Activated CD4-positive, alpha-beta T cell treated with anti-CD3 and anti-CD28 coated beads, Interleukin-2, amount 50 U/mL, for 1 hour (primary cell): ENCODE measurements at regions not wholly inside any gene's neighbourhood (a gene's known extent, or its start where the extent isn't known, plus 50 kb on each side); places are given as distances from the start of the nearest gene placed in this dataset.

Experiments used
- DNase-seq: peaks from one replicate; pipeline ENCODE4 v3.0.0-alpha.2; 2020

DNA sequence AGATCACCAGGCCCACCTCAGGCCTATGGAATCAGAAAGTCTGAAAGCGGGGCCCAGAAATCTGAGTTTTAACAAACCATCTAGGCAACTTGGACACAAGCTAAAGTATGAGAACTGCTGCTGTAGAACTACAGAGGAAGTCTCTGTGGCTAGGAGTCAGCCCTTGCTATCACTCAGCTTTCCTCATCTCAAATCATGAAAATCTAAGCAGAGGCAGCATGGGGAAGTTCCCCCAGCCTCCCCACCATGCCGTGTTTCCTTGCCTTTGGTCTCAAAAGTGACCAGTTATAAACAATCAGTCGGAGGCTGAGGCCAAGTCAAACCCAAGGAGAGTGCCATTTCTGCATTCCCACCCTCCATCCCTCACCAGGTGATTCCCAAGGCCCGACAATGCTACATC is 404.7 kb downstream of the BCL11A start:
- DNase-seq: no peak

DNA sequence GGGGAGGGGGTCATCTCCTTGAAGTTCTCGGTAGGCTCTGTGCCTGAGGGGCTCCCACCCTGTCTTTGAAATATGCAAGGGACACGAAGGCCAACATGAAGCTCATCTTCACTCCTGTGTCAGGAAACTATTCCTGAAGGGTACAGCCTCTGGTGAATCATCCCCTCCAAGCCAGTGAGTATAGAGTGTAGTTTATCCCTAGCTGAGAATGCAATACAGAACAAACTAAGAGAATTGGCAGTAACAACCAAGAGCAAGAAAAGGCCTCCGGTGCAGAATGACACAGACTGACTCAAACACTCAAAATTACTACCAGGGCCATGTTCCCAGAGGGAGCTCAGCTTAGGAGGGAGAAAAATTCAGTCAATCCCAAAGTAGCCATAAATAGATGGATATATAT is 413.3 kb downstream of the BCL11A start:
- no peak for DNase-seq

DNA sequence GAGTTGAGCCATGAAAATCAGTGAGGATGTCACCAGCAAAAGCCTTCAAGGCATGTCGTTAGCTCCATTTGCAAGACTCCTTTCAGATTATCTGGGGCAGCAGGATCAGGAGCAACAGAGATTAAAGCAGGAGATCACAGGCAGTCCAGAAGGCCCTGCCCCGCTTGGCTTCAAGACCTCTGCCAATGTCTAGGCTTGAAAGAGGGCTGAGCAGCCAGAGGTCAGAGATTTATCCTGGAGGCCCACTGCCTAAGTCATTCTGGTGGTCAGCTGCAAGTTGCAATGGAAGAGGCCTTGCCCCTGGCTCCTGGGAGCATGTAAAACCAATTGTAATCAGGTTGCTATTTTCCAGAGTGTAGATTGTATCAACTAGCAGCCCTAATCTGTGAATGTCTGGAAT is 416.5 kb downstream of the BCL11A start:
- no peak for DNase-seq

DNA sequence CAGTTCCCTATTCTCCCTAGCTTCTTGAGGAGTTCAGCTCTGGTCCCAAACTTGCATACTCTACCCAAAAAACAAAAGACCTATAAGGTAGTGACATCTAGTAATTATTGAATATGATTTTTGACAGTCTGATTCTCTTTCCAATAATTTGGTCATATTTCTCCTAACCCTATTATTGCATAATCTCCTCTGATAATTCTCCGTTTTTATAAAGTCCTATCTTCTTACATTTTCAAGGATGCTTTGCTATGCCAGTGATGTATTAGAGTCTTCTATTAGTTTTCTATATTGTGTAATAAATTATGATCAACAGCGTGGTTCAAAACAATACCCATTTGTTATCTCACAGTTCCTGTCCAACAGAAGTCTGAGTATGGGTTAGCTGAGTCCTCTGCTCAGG is 426.3 kb downstream of the BCL11A start:
- no peak for DNase-seq

DNA sequence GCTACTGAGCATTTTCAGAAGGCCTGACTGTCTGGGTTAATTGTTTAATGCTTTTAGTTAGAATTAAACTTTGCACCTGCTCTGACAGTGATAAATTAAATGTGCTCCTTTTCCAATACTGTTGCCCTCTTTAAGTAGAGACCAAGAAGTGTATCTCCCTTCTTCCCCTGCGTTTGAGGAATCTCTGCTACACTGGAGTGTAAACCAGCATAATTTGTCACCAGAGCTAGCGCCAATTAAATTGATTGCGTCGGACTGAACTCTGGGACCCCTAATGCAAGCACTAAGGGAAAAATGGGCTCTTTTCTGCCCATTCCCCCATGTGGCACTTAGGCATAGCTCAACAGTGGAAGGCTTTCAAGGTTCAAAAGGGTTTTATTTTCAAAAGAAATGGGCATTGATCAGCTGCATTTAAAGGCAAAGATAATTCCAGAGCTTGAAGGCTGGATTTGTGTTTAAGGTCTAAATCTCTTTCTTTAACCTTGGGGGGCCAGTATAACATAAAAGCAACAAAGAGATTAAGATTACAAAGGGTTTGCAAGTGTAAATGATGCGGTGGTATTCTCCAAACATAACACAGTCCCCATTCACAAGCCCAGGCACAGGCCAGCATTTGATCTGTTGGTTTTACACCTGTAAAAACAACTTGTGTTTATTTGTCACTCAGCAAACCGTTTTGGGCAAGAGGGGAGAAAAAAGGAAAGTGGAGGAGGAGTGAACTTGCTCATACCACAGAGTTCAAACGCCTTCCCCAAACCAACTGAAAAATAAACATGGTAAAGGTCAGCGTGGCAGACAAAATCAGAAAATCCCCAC is 427.6 kb downstream of the BCL11A start:
- no peak for DNase-seq

DNA sequence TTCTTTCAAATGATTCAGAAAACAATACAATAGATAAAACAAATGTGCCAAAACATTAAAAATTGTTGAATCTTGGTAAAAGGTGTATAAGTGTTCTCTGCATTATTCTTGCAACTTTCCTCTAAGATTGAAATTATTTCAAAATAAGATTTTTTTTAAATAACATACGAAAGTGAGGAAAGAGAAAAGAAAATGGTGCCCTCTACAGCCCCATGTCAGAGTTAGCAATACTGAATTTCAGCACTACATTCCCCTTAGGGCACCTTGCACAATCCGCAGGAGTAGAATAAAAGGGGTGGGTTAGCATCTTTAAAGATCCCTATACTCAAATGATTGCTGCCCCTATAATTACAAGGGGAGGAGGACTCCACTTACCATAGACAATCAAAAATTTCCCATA is 433.7 kb downstream of the BCL11A start:
- no peak for DNase-seq

DNA sequence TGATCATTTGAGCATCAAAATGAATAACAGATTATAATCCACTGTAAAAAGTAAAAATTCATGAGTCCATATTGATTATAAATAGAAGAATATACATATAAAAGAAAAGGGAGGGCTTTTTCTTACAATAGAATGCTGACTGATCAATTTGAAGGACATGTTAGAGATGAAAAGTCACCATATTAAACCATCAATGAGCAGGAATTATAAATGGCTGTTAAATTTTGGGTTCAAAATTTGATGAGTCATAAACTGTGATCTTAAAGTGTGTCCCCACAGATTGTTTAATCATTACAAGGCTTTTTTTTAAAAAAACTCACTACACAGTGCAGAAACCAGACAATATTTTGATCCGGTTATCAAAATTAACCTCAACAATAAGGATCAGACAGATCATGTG is 434.5 kb downstream of the BCL11A start:
- no peak for DNase-seq

DNA sequence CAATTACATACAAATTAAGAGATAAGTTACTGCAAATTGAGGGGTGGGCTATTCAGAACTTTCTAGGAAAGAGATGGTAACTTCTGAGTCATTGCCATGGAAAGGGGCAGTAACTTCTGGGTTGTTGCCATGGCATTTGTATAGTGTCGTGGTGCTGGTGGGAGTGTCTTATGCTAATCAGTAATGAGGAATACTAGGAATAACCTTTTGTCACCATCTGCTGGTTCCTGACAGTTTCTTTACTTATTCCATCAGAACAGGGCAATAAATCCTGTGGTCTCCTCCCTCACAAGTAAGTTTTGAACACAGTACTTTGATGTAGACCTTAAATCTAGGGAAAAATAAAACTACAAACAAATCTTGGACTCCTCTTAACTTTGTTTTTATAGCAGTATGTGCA is 435.4 kb downstream of the BCL11A start:
- DNase-seq: no peak

DNA sequence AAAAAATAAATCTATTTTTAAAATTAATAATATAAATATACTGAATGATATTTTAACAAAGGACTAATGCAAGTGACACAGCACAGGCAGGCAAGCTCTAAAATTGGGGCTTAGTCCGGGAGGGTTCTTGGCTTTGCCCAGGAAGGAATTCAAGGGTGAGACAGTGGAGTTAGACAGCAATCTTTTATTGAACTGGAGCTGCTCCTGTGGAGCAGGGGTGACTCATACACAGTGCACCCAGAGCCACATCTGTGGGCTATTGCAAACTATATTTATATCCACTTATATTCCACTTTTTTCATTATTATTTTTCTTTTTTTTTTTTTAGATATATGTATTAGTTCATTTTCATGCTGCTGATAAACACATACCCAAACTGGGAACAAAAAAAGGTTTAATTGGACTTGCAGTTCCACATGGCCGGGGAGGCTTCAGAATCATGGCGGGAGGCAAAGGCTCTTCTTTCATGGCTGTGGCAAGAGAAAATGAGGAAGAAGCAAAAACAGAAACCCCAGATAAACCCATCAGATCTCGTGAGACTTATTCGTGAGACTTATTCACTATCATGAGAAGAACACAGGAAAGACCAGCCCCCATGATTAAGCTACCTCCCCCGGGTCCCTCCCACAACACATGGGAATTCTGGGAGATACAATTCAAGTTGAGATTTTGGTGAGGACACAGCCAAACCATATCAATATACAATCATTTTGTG is 437.1 kb downstream of the BCL11A start:
- DNase-seq: no peak

DNA sequence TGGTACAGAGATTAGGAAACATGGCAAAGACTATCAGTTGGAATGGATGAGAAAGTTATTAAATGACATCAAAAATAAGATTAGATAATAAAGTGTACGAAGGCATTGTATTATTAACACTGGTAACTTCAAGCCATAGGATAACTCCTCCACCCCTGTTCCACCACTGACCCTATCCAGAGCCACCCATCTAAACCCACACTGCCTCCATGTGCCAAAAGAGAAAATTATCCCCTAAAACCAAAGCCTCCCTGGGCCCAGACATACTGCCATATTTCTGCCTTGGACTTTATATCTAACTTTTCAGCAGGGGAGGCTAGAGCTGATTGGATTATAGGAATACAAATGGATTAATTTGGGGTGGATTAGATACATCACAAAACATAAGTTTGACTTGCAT is 443.7 kb downstream of the BCL11A start:
- no peak for DNase-seq

DNA sequence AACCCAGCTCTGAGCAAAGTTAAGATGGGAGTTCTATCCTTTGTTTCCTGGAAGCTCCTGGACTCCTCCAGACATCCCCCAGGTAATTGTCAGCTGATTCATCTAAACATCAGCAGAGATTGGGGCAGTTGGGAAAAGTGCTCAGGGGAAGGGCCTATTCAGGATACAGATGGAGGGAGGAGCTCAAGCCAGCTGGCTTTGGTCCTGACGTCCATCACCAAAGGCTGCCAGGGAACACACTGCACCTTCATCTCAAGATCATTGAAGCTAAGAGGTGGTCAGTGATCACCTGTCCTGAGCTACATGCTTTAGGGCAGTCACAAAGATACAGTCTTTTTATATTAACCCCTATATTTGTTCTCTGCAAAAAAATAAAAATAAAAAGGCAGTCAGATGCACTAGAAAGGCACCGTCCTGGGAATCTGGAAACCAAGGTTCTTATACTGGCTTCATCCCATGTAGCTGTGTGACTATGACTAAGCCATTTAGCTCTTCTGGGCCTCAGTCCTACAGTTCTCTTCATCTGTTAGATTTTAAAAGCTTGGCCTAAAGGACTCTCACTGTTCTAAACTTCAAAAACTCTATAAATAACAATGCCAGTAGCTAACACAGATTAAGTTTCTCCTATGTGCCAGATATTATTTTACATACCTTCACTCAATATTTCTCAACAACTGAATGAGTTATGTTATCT is 446.5 kb downstream of the BCL11A start:
- DNase-seq: no peak

DNA sequence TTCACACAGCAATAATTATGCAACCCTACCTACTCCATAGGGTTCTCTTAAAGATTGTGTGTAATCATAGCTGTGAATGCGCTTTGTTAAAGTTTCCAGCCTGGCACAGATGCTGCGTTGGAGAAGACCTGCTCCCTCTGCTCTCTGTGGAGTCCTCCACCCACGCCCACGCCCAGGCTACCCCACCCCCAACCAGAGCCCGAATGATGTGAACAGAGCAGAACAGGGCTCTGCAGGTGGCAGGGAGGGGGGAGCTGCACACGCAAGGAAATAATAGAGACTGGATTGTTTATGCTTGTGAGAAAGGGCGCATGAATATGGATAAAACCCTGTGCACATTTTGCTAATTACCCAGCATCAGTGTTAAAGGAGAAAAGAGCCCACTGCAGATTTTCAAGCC is 447.5 kb downstream of the BCL11A start:
- no peak for DNase-seq

DNA sequence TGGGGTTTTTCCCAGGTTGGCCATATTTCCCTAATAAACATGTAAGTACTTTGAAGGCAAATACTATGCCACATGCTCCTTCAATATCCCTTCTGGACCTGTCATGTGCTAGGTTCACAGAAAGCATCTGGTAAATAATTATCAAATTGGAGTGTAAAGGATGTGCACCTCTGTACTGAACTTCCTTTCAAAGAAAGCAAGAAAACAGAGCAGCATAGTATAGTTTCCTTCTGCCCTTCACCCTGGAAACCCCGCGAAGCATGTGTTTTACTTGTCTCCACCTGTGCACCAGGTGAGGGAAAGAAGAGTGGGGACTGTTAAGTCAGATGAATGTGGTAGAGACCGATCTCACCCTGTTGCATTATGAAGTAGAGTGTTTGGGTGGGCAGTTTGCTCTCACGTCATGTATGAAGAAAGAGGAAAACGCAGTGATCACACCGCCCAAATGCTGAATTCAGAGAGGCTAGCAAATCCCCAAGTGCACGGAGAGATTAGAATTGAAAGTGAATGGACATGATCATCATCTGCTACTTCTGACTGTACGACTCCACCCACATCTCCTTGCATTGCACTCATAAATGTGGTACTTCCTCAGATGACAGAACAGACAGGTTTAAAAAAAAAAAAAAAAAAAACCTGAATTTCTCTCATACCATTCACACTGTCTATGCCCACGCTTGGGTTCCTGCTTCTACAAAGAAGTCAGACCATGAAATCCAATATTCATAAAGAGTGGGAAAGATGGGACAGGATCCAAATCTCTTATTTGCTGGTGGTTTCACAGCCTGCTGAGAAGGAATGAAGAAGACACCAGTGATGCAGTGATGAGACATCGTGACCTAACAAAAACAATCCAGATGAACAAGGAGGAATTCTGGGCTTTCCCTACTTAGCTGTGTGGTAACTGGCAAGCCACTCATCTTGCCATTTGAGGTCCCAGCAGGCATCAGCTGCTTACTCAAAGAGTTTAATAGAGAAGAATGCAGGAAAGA is 448.6 kb downstream of the BCL11A start:
- DNase-seq: no peak

DNA sequence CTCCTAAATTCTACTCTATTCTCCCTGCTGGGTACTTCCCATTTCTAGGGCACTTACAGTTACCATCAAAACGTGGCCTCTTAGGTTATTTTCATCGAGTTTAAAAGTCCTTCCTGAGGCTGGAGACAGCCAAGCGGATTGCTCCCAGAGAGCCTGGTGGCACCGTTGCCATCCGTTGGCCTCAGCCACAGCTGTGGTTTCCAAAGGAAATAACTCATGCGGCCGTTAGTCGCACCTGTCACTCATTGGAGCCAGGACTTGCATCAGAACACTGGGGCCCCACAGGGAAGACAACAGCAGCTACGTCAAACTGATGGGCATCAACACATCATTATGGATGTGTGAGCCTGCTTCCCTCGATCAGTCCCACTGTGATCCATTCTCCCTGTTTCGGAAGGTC is 453.4 kb downstream of the BCL11A start:
- no peak for DNase-seq

DNA sequence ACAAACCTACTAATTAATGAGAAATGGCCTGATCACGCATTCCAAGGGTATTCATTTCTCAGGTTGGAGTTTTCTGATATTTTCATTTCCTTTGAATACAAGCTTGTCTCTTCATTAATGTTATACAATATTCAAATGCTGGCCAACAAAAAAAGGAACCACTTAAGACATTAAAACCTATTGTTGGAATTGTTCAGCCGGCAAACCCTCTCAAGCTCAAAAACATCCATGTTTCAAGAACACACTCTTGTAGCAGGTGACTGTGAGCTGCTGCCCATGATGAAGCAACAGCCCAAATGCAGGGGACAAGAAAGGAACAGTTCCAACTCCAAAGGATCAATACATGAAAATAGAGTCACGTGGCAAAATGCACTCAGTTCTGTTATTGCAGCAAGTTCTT is 454.5 kb downstream of the BCL11A start:
- no peak for DNase-seq

DNA sequence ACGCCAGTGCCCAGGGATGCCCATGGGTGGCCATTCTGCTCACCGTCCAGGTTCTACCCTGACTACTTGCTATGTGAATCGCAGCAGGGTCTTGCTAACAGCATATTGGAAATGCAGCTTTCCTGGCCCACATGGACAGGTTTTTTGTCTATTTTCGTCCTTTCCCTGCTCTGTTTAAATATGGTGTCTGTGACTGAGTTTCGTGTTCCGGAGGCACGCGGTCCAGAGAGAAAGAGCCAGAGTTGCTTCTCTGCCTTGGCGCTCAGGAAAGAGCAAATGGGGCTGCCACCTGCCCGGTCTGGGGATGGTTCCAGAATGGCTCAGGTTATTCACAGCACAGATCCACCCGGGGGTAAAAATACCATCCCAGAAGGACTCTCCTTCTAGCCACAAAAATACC is 456.2 kb downstream of the BCL11A start:
- DNase-seq: no peak

DNA sequence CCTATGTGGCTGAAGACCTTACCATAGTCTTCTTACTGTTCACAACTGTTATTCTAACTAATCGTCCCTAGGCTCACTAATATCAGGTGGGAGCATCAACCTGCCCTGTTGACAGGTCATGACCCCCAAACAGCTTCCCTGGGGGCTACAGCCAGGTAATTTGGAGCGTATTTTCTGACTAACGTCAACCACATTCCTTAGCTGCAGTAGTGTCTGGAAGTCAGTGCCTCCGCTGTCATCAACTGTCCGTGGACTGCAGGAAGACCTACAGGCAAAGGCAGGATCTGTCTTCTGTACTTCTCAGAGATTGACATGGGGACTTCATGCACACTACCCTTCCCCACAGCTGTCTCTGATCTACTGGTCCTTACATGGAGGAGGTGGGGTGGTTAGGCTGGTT is 456.9 kb downstream of the BCL11A start:
- no peak for DNase-seq

DNA sequence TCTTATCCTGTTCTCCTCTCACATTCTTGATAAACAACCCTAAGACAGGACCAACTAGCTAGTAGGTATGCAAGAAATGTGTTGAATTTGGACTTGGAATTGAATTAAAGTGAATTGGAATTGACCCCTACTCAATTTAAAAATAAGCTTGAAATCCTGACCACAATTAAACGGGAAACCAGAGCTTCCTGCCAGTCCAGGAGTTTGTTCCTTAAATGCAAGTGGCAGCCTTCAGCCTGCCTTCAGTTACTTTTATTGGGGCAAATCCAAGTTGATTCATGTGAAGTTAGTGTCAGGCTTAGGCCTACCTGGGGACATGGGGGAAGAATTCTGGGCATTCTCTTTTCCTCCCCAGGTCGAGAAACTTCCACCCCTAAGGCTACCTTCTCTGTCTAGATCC is 457.6 kb downstream of the BCL11A start:
- DNase-seq: no peak

DNA sequence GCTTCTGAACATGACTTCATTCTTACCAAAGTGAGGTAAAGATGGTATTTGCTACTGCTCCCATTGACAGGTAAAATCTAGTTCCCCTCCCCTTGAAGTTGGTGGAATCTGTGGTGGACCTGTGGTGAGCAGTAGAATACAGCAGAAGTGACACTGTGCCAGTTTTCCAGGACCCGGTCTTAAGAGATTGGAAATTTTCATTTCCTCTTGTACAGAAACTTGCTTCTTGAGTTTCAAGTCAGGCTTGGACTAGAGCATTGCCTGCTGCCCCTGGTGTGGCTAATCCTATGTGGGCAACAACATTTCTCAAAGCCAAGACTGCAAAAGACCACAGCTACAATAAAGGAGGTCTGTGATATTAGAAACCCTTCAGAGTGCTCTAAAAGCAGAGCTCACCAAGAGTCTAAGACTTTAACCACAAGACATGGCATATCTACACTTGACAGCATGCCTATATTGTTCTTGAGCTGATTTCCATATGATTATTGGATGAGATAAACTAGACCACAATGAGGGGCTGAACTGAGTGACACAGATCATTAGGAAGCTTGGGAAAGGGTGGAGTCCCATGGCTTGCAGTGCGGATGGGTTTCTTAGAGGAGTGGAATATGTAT is 458.1 kb downstream of the BCL11A start:
- no peak for DNase-seq

DNA sequence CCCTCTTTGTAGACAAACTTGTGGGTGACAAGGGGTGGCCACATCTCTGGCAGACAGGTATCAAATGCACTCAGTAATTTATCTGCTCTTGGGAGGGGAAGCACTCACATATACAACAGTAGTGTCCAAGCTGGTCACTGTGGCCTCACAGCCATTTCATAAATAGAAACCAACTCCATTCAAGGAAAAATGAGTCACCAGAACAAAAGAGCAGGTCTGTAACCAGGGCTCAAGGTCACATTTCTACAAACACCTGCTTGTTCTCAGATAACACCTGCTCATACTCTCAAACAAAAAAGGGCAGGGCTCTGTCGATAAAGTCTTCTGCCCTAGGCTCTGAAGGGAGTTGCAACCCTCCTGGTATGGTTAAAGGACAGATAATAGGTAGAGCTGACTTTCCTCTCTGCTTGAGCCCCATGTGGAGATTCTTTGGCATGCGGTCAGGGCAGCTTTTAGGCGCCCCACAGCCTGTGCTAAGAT is 459.0 kb downstream of the BCL11A start:
- DNase-seq: no peak

DNA sequence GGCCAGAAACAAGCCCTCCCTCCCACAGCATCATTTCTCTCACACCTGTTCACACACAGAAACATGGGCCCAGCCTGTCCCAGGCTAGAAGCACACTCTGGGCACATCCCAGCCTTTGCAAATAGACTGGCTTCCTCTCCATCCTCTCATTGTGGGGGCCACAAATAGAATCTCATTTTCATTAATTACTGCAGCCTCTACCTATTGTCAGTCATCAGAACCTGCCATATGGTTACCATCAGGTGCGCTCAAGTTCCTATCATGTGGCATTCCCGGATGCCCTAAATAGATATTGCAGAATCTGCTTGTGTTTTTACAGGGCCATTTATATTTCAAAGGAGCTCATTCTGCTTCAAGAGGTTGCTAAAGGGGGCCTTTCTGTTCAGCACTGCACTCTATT is 460.7 kb downstream of the BCL11A start:
- no peak for DNase-seq

DNA sequence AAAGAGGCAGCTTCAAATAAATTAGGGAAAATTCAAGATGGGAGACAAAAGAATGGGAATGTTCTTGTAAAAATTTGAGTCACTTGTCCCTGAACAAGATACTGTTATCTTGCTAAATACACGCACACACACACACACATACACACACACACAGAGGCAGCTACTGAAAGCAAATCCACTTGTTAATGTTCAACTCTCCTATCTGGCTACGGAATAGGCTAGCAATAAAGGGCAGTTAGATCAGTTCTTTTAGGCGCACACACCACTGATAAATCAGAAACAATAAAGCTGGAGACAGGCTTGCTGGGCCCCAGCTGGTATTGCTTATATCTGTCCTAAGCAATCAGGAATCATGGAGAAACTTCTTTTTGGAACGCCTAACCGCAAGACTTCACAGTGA is 461.6 kb downstream of the BCL11A start:
- DNase-seq: no peak
